ENCODE measurements at regions not wholly inside any gene's neighbourhood (a gene's known extent, or its start where the extent isn't known, plus 50 kb on each side); places are given as distances from the start of the nearest gene placed in this dataset.

- TF ChIP-seq, protein P1, sequence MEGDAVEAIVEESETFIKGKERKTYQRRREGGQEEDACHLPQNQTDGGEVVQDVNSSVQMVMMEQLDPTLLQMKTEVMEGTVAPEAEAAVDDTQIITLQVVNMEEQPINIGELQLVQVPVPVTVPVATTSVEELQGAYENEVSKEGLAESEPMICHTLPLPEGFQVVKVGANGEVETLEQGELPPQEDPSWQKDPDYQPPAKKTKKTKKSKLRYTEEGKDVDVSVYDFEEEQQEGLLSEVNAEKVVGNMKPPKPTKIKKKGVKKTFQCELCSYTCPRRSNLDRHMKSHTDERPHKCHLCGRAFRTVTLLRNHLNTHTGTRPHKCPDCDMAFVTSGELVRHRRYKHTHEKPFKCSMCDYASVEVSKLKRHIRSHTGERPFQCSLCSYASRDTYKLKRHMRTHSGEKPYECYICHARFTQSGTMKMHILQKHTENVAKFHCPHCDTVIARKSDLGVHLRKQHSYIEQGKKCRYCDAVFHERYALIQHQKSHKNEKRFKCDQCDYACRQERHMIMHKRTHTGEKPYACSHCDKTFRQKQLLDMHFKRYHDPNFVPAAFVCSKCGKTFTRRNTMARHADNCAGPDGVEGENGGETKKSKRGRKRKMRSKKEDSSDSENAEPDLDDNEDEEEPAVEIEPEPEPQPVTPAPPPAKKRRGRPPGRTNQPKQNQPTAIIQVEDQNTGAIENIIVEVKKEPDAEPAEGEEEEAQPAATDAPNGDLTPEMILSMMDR (IDR thresholded peaks at IDR 0.05), result no peak
- no peak for TF ChIP-seq POLR2A (IDR thresholded peaks at IDR 0.05)
Measured at GRCh38 chr2:121084130-121084680, 200.8 kb downstream of the TFCP2L1 start.

Data from upper lobe of left lung (tissue), 4 donors.